ENCODE measurements at regions not wholly inside any gene's neighbourhood (a gene's known extent, or its start where the extent isn't known, plus 50 kb on each side); places are given as distances from the start of the nearest gene placed in this dataset.

DNA sequence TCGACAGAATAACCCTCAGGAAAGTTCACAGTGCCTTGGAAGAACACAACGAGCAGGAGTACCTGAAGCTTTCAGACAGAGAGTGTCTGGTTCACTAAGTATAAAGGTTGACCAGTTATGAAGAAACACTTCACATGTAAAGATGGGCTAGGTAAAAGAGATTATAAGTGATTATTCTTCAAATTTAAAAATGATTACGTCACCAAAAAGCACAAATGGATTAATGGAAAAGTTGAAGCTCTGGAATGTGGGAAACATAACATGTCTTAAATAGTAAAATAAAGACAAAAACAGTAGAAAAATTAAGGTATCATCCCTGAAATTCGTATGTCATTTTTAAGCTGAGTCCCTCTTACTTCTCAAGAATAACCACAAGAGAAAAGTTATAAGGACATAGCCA lies 643.9 kb upstream of the KLF12 start:
- TF ChIP-seq, protein P1, sequence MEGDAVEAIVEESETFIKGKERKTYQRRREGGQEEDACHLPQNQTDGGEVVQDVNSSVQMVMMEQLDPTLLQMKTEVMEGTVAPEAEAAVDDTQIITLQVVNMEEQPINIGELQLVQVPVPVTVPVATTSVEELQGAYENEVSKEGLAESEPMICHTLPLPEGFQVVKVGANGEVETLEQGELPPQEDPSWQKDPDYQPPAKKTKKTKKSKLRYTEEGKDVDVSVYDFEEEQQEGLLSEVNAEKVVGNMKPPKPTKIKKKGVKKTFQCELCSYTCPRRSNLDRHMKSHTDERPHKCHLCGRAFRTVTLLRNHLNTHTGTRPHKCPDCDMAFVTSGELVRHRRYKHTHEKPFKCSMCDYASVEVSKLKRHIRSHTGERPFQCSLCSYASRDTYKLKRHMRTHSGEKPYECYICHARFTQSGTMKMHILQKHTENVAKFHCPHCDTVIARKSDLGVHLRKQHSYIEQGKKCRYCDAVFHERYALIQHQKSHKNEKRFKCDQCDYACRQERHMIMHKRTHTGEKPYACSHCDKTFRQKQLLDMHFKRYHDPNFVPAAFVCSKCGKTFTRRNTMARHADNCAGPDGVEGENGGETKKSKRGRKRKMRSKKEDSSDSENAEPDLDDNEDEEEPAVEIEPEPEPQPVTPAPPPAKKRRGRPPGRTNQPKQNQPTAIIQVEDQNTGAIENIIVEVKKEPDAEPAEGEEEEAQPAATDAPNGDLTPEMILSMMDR (conservative IDR thresholded peaks at IDR 0.05 in 1 of 2, IDR thresholded peaks at IDR 0.05 in 1 of 2; ENCODE audit: low read depth in 1 of 2, low read length in 2 of 2), result no peak
- no peak for TF ChIP-seq EZH2 (IDR thresholded peaks at IDR 0.05; ENCODE audit: low read length, missing control alignments)

Data from fibroblast of lung (primary cell).